Adrenal gland (tissue), 9 donors: ENCODE measurements at regions not wholly inside any gene's neighbourhood (a gene's known extent, or its start where the extent isn't known, plus 50 kb on each side); places are given as distances from the start of the nearest gene placed in this dataset.

Experiments
- DNase-seq, 7 donors: peaks; one replicate each; pipeline ENCODE4 v3.0.0-alpha.2; 2019 to 2020
- H3K27ac ChIP-seq, 5 donors: fragments of 200-600 bp; sonication (generic) in 4 of 5; 1 replicate in 3 of 5; 2 replicates in 2 of 5; pipeline versions ENCODE4 v1.5.1 to v1.8.0; 2016 to 2020; ENCODE audit warnings: mild to moderate bottlenecking in 1 of 5
- H3K27me3 ChIP-seq: fragments of 200-600 bp; 2 replicates; pipeline ENCODE4 v1.8.0; 2021
- H3K36me3 ChIP-seq, 2 donors: fragments of 200-600 bp; replicated peaks in 1 of 2; 1 replicate in 1 of 2; 2 replicates in 1 of 2; pipeline versions ENCODE4 v1.5.1 to v1.8.0; 2018 to 2022
- H3K4me1 ChIP-seq, 2 donors: fragments of 200-600 bp; replicated peaks in 1 of 2; 1 replicate in 1 of 2; 2 replicates in 1 of 2; pipeline versions ENCODE4 v1.5.1 to v1.8.0; 2018 to 2021
- H3K4me3 ChIP-seq, 4 donors: fragments of 200-600 bp; sonication (generic) in 3 of 4; one replicate each; pipeline ENCODE4 v1.5.1; 2016 to 2018
- H3K9me3 ChIP-seq, 3 donors: fragments of 200-600 bp; sonication (generic) in 1 of 3; replicated peaks in 1 of 3; 1 replicate in 2 of 3; 2 replicates in 1 of 3; pipeline versions ENCODE4 v1.5.1 to v1.8.0; 2016 to 2021
- CTCF ChIP-seq, 6 experiments: fragments of 450-650 bp in 4 of 6; fragments of 200-600 bp in 2 of 6; sonication (generic) in 1 of 6; IDR thresholded peaks; 1 replicate in 5 of 6; 2 replicates in 1 of 6; pipeline versions ENCODE4 v1.5.1 to v1.8.0; 2016 to 2021; ENCODE audit warnings: antibody characterized with exemption in 6 of 6, mild to moderate bottlenecking in 2 of 6, moderate library complexity in 1 of 6
- POLR2A ChIP-seq, 2 donors: fragments of 450-650 bp; IDR thresholded peaks; one replicate each; pipeline ENCODE4 v1.6.1; 2017; ENCODE audit warnings: antibody characterized with exemption in 2 of 2, mild to moderate bottlenecking in 2 of 2, moderate library complexity in 1 of 2
- WGBS, 4 donors: extraction: QIAGEN DNeasy Blood & Tissue Kit in 2 of 4; methylation state at CpG; one replicate each; pipeline versions ENCODE4 v1.1.5 to v1.1.7; 2013 to 2017; 5-methylcytosine and 5-hydroxymethylcytosine counted together
- intact Hi-C, 2 donors: fragments of 100-400 bp; cut with DNase I; formaldehyde crosslinking; loops; one replicate each; pipeline versions ENCODE4 v1.14.1 to v1.15.0; 2022 to 2023
- donor health status: healthy with polysubstance abuse.
- donor health status: Bipolar disorder and iron deficiency.
- donor health status: DM: yes; HTN: yes; CAD: no.
- donor health status: DM: no; HTN: no; CAD: no.
- donor health status: DM: no; HTN: no; CAD: no.

- Histone ChIP-seq H3K4me1 (no peaks in the 10 kb centered on the region), H3K4me3 (no peak overlapping the region), H3K9me3 (no peaks in the 10 kb centered on the region), H3K27me3 (no peaks in the 10 kb centered on the region), H3K27ac (no peak overlapping the region), H3K36me3 (no peaks in the 10 kb centered on the region)
- TF ChIP-seq POLR2A (IDR thresholded peaks at IDR 0.05) = no peak
- no peak for TF ChIP-seq CTCF (IDR thresholded peaks at IDR 0.05)
- intact Hi-C loops = no loop called here
- WGBS, 4 donors = 73 to 81% (median 77%) methylated on average over 7 of the region's 7 CpGs
- DNase-seq = no peak
These were observed 982.1 kb downstream of the TSN start for GRCh38 chr2:122737429-122738077.

- Histone ChIP-seq H3K4me1 (no peaks in the 10 kb centered on the region), H3K4me3 (no peak overlapping the region), H3K27ac (no peak overlapping the region), H3K36me3 (no peaks in the 10 kb centered on the region), H3K9me3 (no peaks in the 10 kb centered on the region), H3K27me3 (no peaks in the 10 kb centered on the region)
- 68 to 76% (median 69%) methylated on average over 5 of the region's 5 CpGs for WGBS, 4 donors
- no peak for DNase-seq
- TF ChIP-seq CTCF (IDR thresholded peaks at IDR 0.05) = no peak
- no peak for TF ChIP-seq POLR2A (IDR thresholded peaks at IDR 0.05)
- intact Hi-C loops = no loop called here
These were observed 984.5 kb downstream of the TSN start for GRCh38 chr2:122739732-122740593.

GRCh38 chr2:122740594-122740948, 985.1 kb downstream of the TSN start:
- WGBS, 4 donors = 83 to 100% (median 91%) methylated on average over 1 of the region's 1 CpG
- TF ChIP-seq CTCF (IDR thresholded peaks at IDR 0.05) (no peak), POLR2A (IDR thresholded peaks at IDR 0.05) (no peak)
- Histone ChIP-seq H3K27me3 (no peaks in the 10 kb centered on the region), H3K9me3 (no peaks in the 10 kb centered on the region), H3K4me3 (no peak overlapping the region), H3K4me1 (no peaks in the 10 kb centered on the region), H3K27ac (no peak overlapping the region), H3K36me3 (no peaks in the 10 kb centered on the region)
- no peak for DNase-seq
- intact Hi-C loops = no loop called here

- Histone ChIP-seq H3K4me3 (no peak overlapping the region), H3K27ac (no peak overlapping the region), H3K9me3 (no peaks in the 10 kb centered on the region), H3K27me3 (no peaks in the 10 kb centered on the region), H3K4me1 (no peaks in the 10 kb centered on the region), H3K36me3 (no peaks in the 10 kb centered on the region)
- no peak for DNase-seq
- intact Hi-C loops = no loop called here
- WGBS, 4 donors = 54 to 72% (median 66%) methylated on average over 1 of the region's 1 CpG
- TF ChIP-seq POLR2A (IDR thresholded peaks at IDR 0.05) = no peak
- no peak for TF ChIP-seq CTCF (IDR thresholded peaks at IDR 0.05)
These were observed 986.0 kb downstream of the TSN start for GRCh38 chr2:122741403-122741802.
